Omental fat pad (tissue), 3 donors: ENCODE measurements at regions not wholly inside any gene's neighbourhood (a gene's known extent, or its start where the extent isn't known, plus 50 kb on each side); places are given as distances from the start of the nearest gene placed in this dataset.

ENCODE experiments used
- ATAC-seq: fragments of 150-250 bp; one replicate; pipeline ENCODE4 v1.9.1; 2016; ENCODE audit warnings: mild to moderate bottlenecking, moderate library complexity; ENCODE audit not compliant: low FRiP score
- DNase-seq: peaks from one replicate; pipeline ENCODE4 v3.0.0-alpha.2; 2019; ENCODE audit warnings: low spot score
- CTCF ChIP-seq, 3 donors: fragments of 450-650 bp; IDR thresholded peaks; one replicate each; pipeline ENCODE4 v1.5.1; 2016 to 2017; ENCODE audit warnings: antibody characterized with exemption in 3 of 3, mild to moderate bottlenecking in 3 of 3, moderate library complexity in 2 of 3

- ATAC-seq (no peak), DNase-seq (no peak)
- no peak for TF ChIP-seq CTCF (IDR thresholded peaks at IDR 0.05)
These were observed 172.9 kb upstream of the LRIG3 start for GRCh38 chr12:59093073-59093772.

GRCh38 chr12:59088673-59089072, 168.4 kb upstream of the LRIG3 start:
- no peak for TF ChIP-seq CTCF (IDR thresholded peaks at IDR 0.05)
- DNase-seq: no peak
- no peak for ATAC-seq

- no peak for ATAC-seq
- DNase-seq: no peak
- TF ChIP-seq CTCF (IDR thresholded peaks at IDR 0.05): no peak
These were observed 167.4 kb upstream of the LRIG3 start for GRCh38 chr12:59087691-59088090.

- DNase-seq: no peak
- ATAC-seq: no peak
- TF ChIP-seq CTCF (IDR thresholded peaks at IDR 0.05): no peak
These were observed 166.9 kb upstream of the LRIG3 start for GRCh38 chr12:59087077-59087673.

GRCh38 chr12:59086126-59086525, 165.8 kb upstream of the LRIG3 start:
- ATAC-seq: no peak
- no peak for TF ChIP-seq CTCF (IDR thresholded peaks at IDR 0.05)
- DNase-seq: no peak

GRCh38 chr12:59085690-59086089, 165.4 kb upstream of the LRIG3 start:
- ATAC-seq (no peak), DNase-seq (no peak)
- no peak for TF ChIP-seq CTCF (IDR thresholded peaks at IDR 0.05)
